Esophagus muscularis mucosa (tissue), 4 donors: ENCODE measurements at regions not wholly inside any gene's neighbourhood (a gene's known extent, or its start where the extent isn't known, plus 50 kb on each side); places are given as distances from the start of the nearest gene placed in this dataset.
A peak's percentile ranks its signal among the peaks of the same experiment; 100 is the strongest.

Source experiments
- DNase-seq: peaks from one replicate; pipeline ENCODE4 v3.0.0-alpha.2; 2017; ENCODE audit errors: extremely low spot score
- H3K27ac ChIP-seq, 4 donors: fragments of 200-600 bp; sonication (generic); replicated peaks in 1 of 4; 1 replicate in 3 of 4; 2 replicates in 1 of 4; pipeline ENCODE4 v1.5.1; 2016 to 2019; ENCODE audit warnings: mild to moderate bottlenecking in 1 of 4
- H3K27me3 ChIP-seq, 4 donors: fragments of 200-600 bp; sonication (generic); one replicate each; pipeline versions ENCODE4 v1.5.1 to v1.6.0; 2016 to 2019
- H3K36me3 ChIP-seq, 4 donors: fragments of 200-600 bp; sonication (generic); one replicate each; pipeline ENCODE4 v1.5.1; 2016 to 2019
- H3K4me1 ChIP-seq, 4 donors: fragments of 200-600 bp; sonication (generic); one replicate each; pipeline ENCODE4 v1.5.1; 2016 to 2019
- H3K4me3 ChIP-seq, 4 donors: fragments of 200-600 bp; sonication (generic); 1 replicate in 2 of 4; 2 replicates in 2 of 4; pipeline ENCODE4 v1.5.1; 2016 to 2019; ENCODE audit warnings: mild to moderate bottlenecking in 4 of 4, moderate library complexity in 1 of 4
- H3K9me3 ChIP-seq, 4 donors: fragments of 200-600 bp; sonication (generic); 1 replicate in 3 of 4; 2 replicates in 1 of 4; pipeline ENCODE4 v1.5.1; 2016 to 2019
- CTCF ChIP-seq, 3 experiments: fragments of 200-600 bp in 2 of 3; fragments of 450-650 bp in 1 of 3; sonication (generic) in 2 of 3; IDR thresholded peaks; one replicate each; pipeline ENCODE4 v1.5.1; 2017 to 2019; ENCODE audit warnings: antibody characterized with exemption in 3 of 3, mild to moderate bottlenecking in 2 of 3, moderate library complexity in 1 of 3
- EP300 ChIP-seq: sonication (generic); formaldehyde crosslinking; IDR thresholded peaks from one replicate; pipeline ENCODE4 v1.6.1; 2017; ENCODE audit warnings: antibody characterized with exemption
- POLR2A ChIP-seq: fragments of 450-650 bp; IDR thresholded peaks from one replicate; pipeline ENCODE4 v1.6.1; 2017; ENCODE audit warnings: antibody characterized with exemption, moderate library complexity, mild to moderate bottlenecking, low read depth
- POLR2AphosphoS5 ChIP-seq, 2 donors: sonication (generic); formaldehyde crosslinking; IDR thresholded peaks; one replicate each; pipeline ENCODE4 v1.6.1; 2017; ENCODE audit warnings: antibody characterized with exemption in 2 of 2
- WGBS: methylation state at CpG from one replicate; pipeline ENCODE4 v1.1.5; 2018; 5-methylcytosine and 5-hydroxymethylcytosine counted together
- intact Hi-C: fragments of 100-400 bp; cut with DNase I; formaldehyde crosslinking; loops from one replicate; pipeline ENCODE4 v1.15.1; 2023

GRCh38 chr2:71889759-71890684, 257.6 kb downstream of the CYP26B1 start:
- peak; percentile 86 for DNase-seq
- Histone ChIP-seq H3K27ac (no peak overlapping the region), H3K4me3 (no peak overlapping the region), H3K4me1 (no peaks in the 10 kb centered on the region), H3K36me3 (no peaks in the 10 kb centered on the region), H3K27me3 (peaks cover 0 to 16% (median 0%) of the 10 kb centered on the region in 4 donors), H3K9me3 (peaks cover 0 to 13% (median under 1%) of the 10 kb centered on the region in 4 donors)
- intact Hi-C loops, result no loop called here
- WGBS, result 96% methylated on average over 3 of the region's 5 CpGs
- TF ChIP-seq POLR2A, result no peak
- TF ChIP-seq CTCF (IDR thresholded peaks at IDR 0.05), result no peak
- peak; percentile 6 to 20 for TF ChIP-seq POLR2AphosphoS5 (IDR thresholded peaks at IDR 0.05)
- no peak for TF ChIP-seq EP300

- WGBS, result 85% methylated on average over 4 of the region's 4 CpGs
- TF ChIP-seq CTCF (IDR thresholded peaks at IDR 0.05) (no peak), EP300 (no peak), POLR2A (no peak), POLR2AphosphoS5 (IDR thresholded peaks at IDR 0.05) (no peak)
- intact Hi-C loops, result no loop called here
- Histone ChIP-seq H3K27me3 (peaks cover 0 to 10% (median 0%) of the 10 kb centered on the region in 4 donors), H3K36me3 (no peaks in the 10 kb centered on the region), H3K9me3 (peaks cover 0 to 13% (median 3%) of the 10 kb centered on the region in 4 donors), H3K4me1 (peaks cover 0 to 3% (median 1%) of the 10 kb centered on the region in 4 donors), H3K27ac (no peak overlapping the region), H3K4me3 (no peak overlapping the region)
- peak; percentile 57 for DNase-seq
Measured at GRCh38 chr2:71888751-71889445, 258.8 kb downstream of the CYP26B1 start.

DNA sequence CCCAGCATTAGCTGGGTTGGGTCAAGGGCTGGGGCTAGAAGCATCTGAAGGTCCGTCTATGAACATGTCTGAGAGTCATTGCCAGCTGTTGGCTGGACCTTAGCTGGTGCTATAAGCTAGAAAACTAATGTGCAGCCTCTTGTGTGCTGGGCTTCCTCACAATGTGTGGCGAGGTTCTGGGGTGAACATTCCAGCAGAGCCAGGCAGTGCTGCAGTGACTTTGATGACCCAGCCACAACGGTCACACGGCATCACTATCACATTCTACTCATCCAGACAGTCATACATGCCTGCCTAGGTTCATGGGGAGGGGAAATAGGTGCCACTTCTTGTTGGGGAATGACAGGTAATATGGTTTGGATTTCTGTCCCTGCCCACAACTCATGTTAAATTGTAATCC, 260.5 kb downstream of the CYP26B1 start:
- no peak for DNase-seq
- peaks cover 0 to 3% (median 0%) of the 10 kb centered on the region in 4 donors for H3K27me3 ChIP-seq
- intact Hi-C loops, result no loop called here
- no peak overlapping the region for H3K4me3 ChIP-seq
- TF ChIP-seq CTCF (IDR thresholded peaks at IDR 0.05), result no peak
- no peak for TF ChIP-seq EP300
- no peak for TF ChIP-seq POLR2A
- TF ChIP-seq POLR2AphosphoS5 (IDR thresholded peaks at IDR 0.05), result no peak
- no peak overlapping the region for H3K27ac ChIP-seq
- H3K36me3 ChIP-seq, result no peaks in the 10 kb centered on the region
- peaks cover 14 to 20% (median 16%) of the 10 kb centered on the region in 4 donors for H3K4me1 ChIP-seq
- 79% methylated on average over 4 of the region's 4 CpGs for WGBS
- peaks cover 0 to 13% (median 3%) of the 10 kb centered on the region in 4 donors for H3K9me3 ChIP-seq

DNA sequence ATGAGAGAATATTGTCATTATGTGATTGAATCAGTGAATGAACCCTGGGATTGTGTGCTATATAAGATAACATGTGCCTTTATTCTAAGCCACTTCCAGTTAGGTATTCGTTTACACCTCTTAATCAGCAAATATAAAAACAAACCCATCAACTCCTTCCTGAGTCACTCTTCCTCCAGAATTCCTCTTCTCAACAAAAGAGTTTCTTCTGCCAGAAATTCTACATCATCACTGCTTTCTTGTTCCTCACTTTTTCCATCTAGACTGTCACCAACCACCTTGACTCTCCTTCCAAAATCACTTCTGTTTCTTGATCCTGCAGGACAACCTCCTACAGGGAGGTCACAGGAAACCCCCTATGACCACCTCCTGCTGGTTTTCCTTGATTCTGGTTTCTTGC, 261.4 kb downstream of the CYP26B1 start:
- Histone ChIP-seq H3K9me3 (peaks cover 0 to 13% (median 3%) of the 10 kb centered on the region in 4 donors), H3K36me3 (no peaks in the 10 kb centered on the region), H3K27me3 (peaks cover 0 to 3% (median 0%) of the 10 kb centered on the region in 4 donors), H3K4me1 (peaks cover 16 to 28% (median 21%) of the 10 kb centered on the region in 4 donors), H3K4me3 (no peak overlapping the region), H3K27ac (no peak overlapping the region)
- DNase-seq, result no peak
- no peak for TF ChIP-seq EP300
- TF ChIP-seq POLR2A, result no peak
- TF ChIP-seq POLR2AphosphoS5 (IDR thresholded peaks at IDR 0.05), result no peak
- no peak for TF ChIP-seq CTCF (IDR thresholded peaks at IDR 0.05)
- WGBS, result 74% methylated on average over 1 of the region's 1 CpG
- intact Hi-C loops, result no loop called here
